ENCODE measurements at regions not wholly inside any gene's neighbourhood (a gene's known extent, or its start where the extent isn't known, plus 50 kb on each side); places are given as distances from the start of the nearest gene placed in this dataset.

- H3K4me3 ChIP-seq (ENCODE audit: control insufficient read depth, low read depth, low read length): no peak overlapping the region
- DNase-seq (ENCODE audit: low read depth): no peak
- TF ChIP-seq CTCF (conservative IDR thresholded peaks at IDR 0.05; ENCODE audit: control insufficient read depth, insufficient read depth, low read depth, low read length): no peak
These were observed 228.4 kb upstream of the JAG1 start for GRCh38 chr20:10902174-10902573.

- DNase-seq (ENCODE audit: low read depth): no peak
- no peak overlapping the region for H3K4me3 ChIP-seq (ENCODE audit: control insufficient read depth, low read depth, low read length)
- TF ChIP-seq CTCF (conservative IDR thresholded peaks at IDR 0.05; ENCODE audit: control insufficient read depth, insufficient read depth, low read depth, low read length): no peak
These were observed 228.9 kb upstream of the JAG1 start for GRCh38 chr20:10902576-10903282.

GRCh38 chr20:10906834-10907233 is 233.0 kb upstream of the JAG1 start:
- H3K4me3 ChIP-seq (ENCODE audit: control insufficient read depth, low read depth, low read length): no peak overlapping the region
- DNase-seq (ENCODE audit: low read depth): peak; percentile 38
- TF ChIP-seq CTCF (conservative IDR thresholded peaks at IDR 0.05; ENCODE audit: control insufficient read depth, insufficient read depth, low read depth, low read length): no peak

- H3K4me3 ChIP-seq (ENCODE audit: control insufficient read depth, low read depth, low read length): no peak overlapping the region
- no peak for DNase-seq (ENCODE audit: low read depth)
- TF ChIP-seq CTCF (conservative IDR thresholded peaks at IDR 0.05; ENCODE audit: control insufficient read depth, insufficient read depth, low read depth, low read length): no peak
These were observed 236.0 kb upstream of the JAG1 start for GRCh38 chr20:10909803-10910202.

GRCh38 chr20:10910535-10911178 is 236.9 kb upstream of the JAG1 start:
- DNase-seq (ENCODE audit: low read depth): no peak
- TF ChIP-seq CTCF (conservative IDR thresholded peaks at IDR 0.05; ENCODE audit: control insufficient read depth, insufficient read depth, low read depth, low read length): no peak
- no peak overlapping the region for H3K4me3 ChIP-seq (ENCODE audit: control insufficient read depth, low read depth, low read length)

GRCh38 chr20:10911298-10911697 is 237.5 kb upstream of the JAG1 start:
- H3K4me3 ChIP-seq (ENCODE audit: control insufficient read depth, low read depth, low read length): no peak overlapping the region
- no peak for DNase-seq (ENCODE audit: low read depth)
- no peak for TF ChIP-seq CTCF (conservative IDR thresholded peaks at IDR 0.05; ENCODE audit: control insufficient read depth, insufficient read depth, low read depth, low read length)

Data from fibroblast of mammary gland (primary cell).